NT2/D1 (cell line): ENCODE measurements at regions not wholly inside any gene's neighbourhood (a gene's known extent, or its start where the extent isn't known, plus 50 kb on each side); places are given as distances from the start of the nearest gene placed in this dataset.

Experiments
- SUZ12 ChIP-seq: IDR thresholded peaks from 2 replicates; pipeline ENCODE4 v1.6.1; 2011; ENCODE audit not compliant: insufficient read length, insufficient read depth; ENCODE audit errors: extremely low read depth
- YY1 ChIP-seq: IDR thresholded peaks from 2 replicates; pipeline ENCODE4 v1.6.1; 2011; ENCODE audit not compliant: insufficient read length, insufficient read depth
- ZNF274 ChIP-seq: IDR thresholded peaks from 2 replicates; pipeline ENCODE4 v1.6.1; 2011; ENCODE audit warnings: mild to moderate bottlenecking, low read depth, low read length

DNA sequence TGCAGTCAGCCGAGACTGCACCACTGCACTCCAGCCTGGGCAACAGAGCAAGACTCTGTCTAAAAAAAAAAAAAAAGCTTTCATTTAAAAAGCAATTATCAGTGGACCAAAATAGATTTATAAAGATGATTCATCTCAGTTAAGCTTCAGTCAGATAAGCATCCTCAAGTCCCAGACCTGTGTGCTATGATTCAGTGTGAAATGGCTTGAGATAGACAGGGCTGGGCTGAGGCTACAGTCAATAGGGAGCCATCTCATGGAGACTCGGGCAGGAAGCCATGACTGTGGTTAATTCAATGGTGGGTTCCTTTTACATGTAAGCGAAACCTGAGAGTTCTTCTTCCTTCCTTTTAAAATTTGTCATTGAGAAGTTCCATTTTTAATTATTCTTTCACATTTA is 276.0 kb downstream of the TFAP2A start:
- TF ChIP-seq YY1, result no peak
- no peak for TF ChIP-seq ZNF274
- no peak for TF ChIP-seq SUZ12
